Skin of body (tissue), 1 donor: ENCODE measurements at regions not wholly inside any gene's neighbourhood (a gene's known extent, or its start where the extent isn't known, plus 50 kb on each side); places are given as distances from the start of the nearest gene placed in this dataset.
"Not testable (repeated sequence)": the region's sequence is repeated elsewhere in the genome, so short reads cannot be mapped to it uniquely, and the experiment has no call there.

Source experiments
- DNase-seq: peaks from one replicate; lab custom pipeline; 2025; lab: John Stamatoyannopoulos, UW

- DNase-seq = no peak
Observed at GRCh38 chr5:92081958-92082712, 699.0 kb upstream of the ARRDC3 start.

GRCh38 chr5:92070786-92071185 is 687.7 kb upstream of the ARRDC3 start:
- DNase-seq = no peak

- no peak for DNase-seq
Observed at GRCh38 chr5:92064993-92065392, 681.9 kb upstream of the ARRDC3 start.

- no peak for DNase-seq
Observed at GRCh38 chr5:92051741-92052140, 668.6 kb upstream of the ARRDC3 start.

GRCh38 chr5:92050970-92051369 is 667.9 kb upstream of the ARRDC3 start:
- no peak for DNase-seq

GRCh38 chr5:92041911-92042660 is 659.0 kb upstream of the ARRDC3 start:
- no peak for DNase-seq

GRCh38 chr5:92041206-92041605 is 658.1 kb upstream of the ARRDC3 start:
- no peak for DNase-seq

- DNase-seq = not testable (repeated sequence)
Observed at GRCh38 chr5:92029792-92030191, 646.7 kb upstream of the ARRDC3 start.

GRCh38 chr5:92023555-92023954 is 640.4 kb upstream of the ARRDC3 start:
- no peak for DNase-seq

GRCh38 chr5:92023141-92023471 is 640.0 kb upstream of the ARRDC3 start:
- DNase-seq = no peak

- DNase-seq = no peak
Observed at GRCh38 chr5:92022415-92023140, 639.5 kb upstream of the ARRDC3 start.

- no peak for DNase-seq
Observed at GRCh38 chr5:92019376-92019990, 636.4 kb upstream of the ARRDC3 start.

- no peak for DNase-seq
Observed at GRCh38 chr5:92017776-92018175, 634.7 kb upstream of the ARRDC3 start.

GRCh38 chr5:92011845-92012244 is 628.7 kb upstream of the ARRDC3 start:
- not testable (repeated sequence) for DNase-seq

GRCh38 chr5:92003806-92004205 is 620.7 kb upstream of the ARRDC3 start:
- DNase-seq = no peak

GRCh38 chr5:92002721-92003274 is 619.7 kb upstream of the ARRDC3 start:
- peak; percentile 40 for DNase-seq

- DNase-seq = no peak
Observed at GRCh38 chr5:91998774-91999173, 615.7 kb upstream of the ARRDC3 start.

GRCh38 chr5:91983869-91984268 is 600.8 kb upstream of the ARRDC3 start:
- DNase-seq = no peak

- DNase-seq = peak; percentile 60
Observed at GRCh38 chr5:91978221-91978882, 595.2 kb upstream of the ARRDC3 start.

GRCh38 chr5:91977579-91977978 is 594.5 kb upstream of the ARRDC3 start:
- no peak for DNase-seq

GRCh38 chr5:91976451-91976850 is 593.3 kb upstream of the ARRDC3 start:
- DNase-seq = no peak
